Body of pancreas (tissue), 4 donors: ENCODE measurements at regions not wholly inside any gene's neighbourhood (a gene's known extent, or its start where the extent isn't known, plus 50 kb on each side); places are given as distances from the start of the nearest gene placed in this dataset.

Source experiments
- ATAC-seq: fragments of 150-250 bp; one replicate; pipeline ENCODE4 v1.9.1; 2016
- DNase-seq, 4 donors: peaks; one replicate each; pipeline ENCODE4 v3.0.0-alpha.2; 2019
- H3K27ac ChIP-seq, 4 donors: fragments of 200-600 bp; sonication (generic); 1 replicate in 3 of 4; 2 replicates in 1 of 4; pipeline versions ENCODE4 v1.5.1 to v1.6.1; 2016 to 2019; ENCODE audit warnings: mild to moderate bottlenecking in 1 of 4, mixed read lengths in 1 of 4, moderate library complexity in 1 of 4
- H3K27me3 ChIP-seq, 2 donors: fragments of 200-600 bp; sonication (generic); one replicate each; pipeline ENCODE4 v1.6.0; 2016; ENCODE audit warnings: mild to moderate bottlenecking in 1 of 2
- H3K36me3 ChIP-seq, 2 donors: fragments of 200-600 bp; sonication (generic); replicated peaks in 1 of 2; 2 replicates each; pipeline ENCODE4 v1.5.1; 2016; ENCODE audit warnings: low read depth in 2 of 2; ENCODE audit not compliant: insufficient read depth in 1 of 2
- H3K4me1 ChIP-seq: fragments of 200-600 bp; sonication (generic); one replicate; pipeline ENCODE4 v1.6.0; 2016
- H3K4me3 ChIP-seq, 2 donors: fragments of 200-600 bp; sonication (generic); 1 replicate in 1 of 2; 2 replicates in 1 of 2; pipeline ENCODE4 v1.5.1; 2016 to 2019
- H3K9me3 ChIP-seq, 3 donors: fragments of 200-600 bp; sonication (generic); 1 replicate in 2 of 3; 2 replicates in 1 of 3; pipeline ENCODE4 v1.5.1; 2016
- POLR2A ChIP-seq, 3 donors: fragments of 450-650 bp; IDR thresholded peaks; one replicate each; pipeline ENCODE4 v1.6.1; 2016; ENCODE audit warnings: antibody characterized with exemption in 3 of 3, mild to moderate bottlenecking in 2 of 3
- WGBS, 2 donors: methylation state at CpG; one replicate each; pipeline ENCODE4 v1.1.5; 2017; 5-methylcytosine and 5-hydroxymethylcytosine counted together
- intact Hi-C: fragments of 100-400 bp; cut with DNase I; formaldehyde crosslinking; loops from one replicate; pipeline ENCODE4 v1.15.1; 2023
- TF ChIP-seq, protein P1 (sequence below), 7 experiments: fragments of 450-650 bp in 4 of 7; fragments of 200-600 bp in 3 of 7; sonication (generic) in 3 of 7; IDR thresholded peaks; one replicate each; pipeline ENCODE4 v1.5.1; 2016 to 2019; ENCODE audit warnings: antibody characterized with exemption in 7 of 7

GRCh38 chr5:147177125-147177840 lies 57.5 kb upstream of the STK32A start:
- WGBS, 2 donors, result 60 to 65% methylated on average over 6 of the region's 6 CpGs
- H3K27me3 ChIP-seq, result no peaks in the 10 kb centered on the region
- intact Hi-C loops, result no loop called here
- DNase-seq (no peak), ATAC-seq (peak; percentile 66)
- TF ChIP-seq, protein P1, sequence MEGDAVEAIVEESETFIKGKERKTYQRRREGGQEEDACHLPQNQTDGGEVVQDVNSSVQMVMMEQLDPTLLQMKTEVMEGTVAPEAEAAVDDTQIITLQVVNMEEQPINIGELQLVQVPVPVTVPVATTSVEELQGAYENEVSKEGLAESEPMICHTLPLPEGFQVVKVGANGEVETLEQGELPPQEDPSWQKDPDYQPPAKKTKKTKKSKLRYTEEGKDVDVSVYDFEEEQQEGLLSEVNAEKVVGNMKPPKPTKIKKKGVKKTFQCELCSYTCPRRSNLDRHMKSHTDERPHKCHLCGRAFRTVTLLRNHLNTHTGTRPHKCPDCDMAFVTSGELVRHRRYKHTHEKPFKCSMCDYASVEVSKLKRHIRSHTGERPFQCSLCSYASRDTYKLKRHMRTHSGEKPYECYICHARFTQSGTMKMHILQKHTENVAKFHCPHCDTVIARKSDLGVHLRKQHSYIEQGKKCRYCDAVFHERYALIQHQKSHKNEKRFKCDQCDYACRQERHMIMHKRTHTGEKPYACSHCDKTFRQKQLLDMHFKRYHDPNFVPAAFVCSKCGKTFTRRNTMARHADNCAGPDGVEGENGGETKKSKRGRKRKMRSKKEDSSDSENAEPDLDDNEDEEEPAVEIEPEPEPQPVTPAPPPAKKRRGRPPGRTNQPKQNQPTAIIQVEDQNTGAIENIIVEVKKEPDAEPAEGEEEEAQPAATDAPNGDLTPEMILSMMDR (IDR thresholded peaks at IDR 0.05), result no peak
- TF ChIP-seq POLR2A (IDR thresholded peaks at IDR 0.05), result no peak
- H3K4me1 ChIP-seq, result peaks cover 6% of the 10 kb centered on the region
- H3K36me3 ChIP-seq, result no peaks in the 10 kb centered on the region
- H3K9me3 ChIP-seq, result no peaks in the 10 kb centered on the region
- peak overlapping the region in 2 of 4 donors; percentile 57 to 63 for H3K27ac ChIP-seq
- no peak overlapping the region for H3K4me3 ChIP-seq

DNA sequence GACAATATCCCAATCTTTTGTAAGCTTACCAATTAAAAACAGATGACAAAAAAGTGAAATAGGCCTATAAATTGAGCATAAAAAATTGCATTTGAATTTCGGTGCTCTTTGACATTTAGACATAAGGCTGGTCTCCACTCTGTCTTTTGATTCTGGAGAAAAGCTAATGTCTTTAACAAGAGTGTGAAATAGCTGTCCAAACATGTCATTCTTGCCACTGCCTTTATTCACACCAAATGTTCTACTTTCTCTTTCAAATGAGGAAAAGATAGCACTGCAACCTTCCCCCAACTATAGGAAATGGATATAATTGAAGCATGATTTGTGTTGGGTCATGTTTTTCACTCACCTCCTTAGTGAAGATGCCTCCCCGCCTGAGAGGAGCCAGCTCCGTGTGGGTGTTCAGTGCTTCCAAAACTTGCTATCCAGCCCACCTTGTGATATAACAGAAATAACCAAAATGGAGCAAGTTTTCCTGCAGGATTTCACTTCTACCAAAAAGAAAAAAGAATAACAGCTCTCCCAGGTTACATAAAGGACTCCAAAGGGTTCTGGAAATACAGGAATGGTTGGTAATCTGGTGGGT lies 55.2 kb upstream of the STK32A start:
- no peak overlapping the region for H3K4me3 ChIP-seq
- no peak for TF ChIP-seq POLR2A (IDR thresholded peaks at IDR 0.05)
- TF ChIP-seq, protein P1 (IDR thresholded peaks at IDR 0.05), result no peak
- intact Hi-C loops, result no loop called here
- H3K27me3 ChIP-seq, result no peaks in the 10 kb centered on the region
- no peaks in the 10 kb centered on the region for H3K9me3 ChIP-seq
- WGBS, 2 donors, result 74 to 85% methylated on average over 3 of the region's 3 CpGs
- H3K4me1 ChIP-seq, result peaks cover 6% of the 10 kb centered on the region
- DNase-seq (no peak), ATAC-seq (no peak)
- no peaks in the 10 kb centered on the region for H3K36me3 ChIP-seq
- H3K27ac ChIP-seq, result no peak overlapping the region

DNA sequence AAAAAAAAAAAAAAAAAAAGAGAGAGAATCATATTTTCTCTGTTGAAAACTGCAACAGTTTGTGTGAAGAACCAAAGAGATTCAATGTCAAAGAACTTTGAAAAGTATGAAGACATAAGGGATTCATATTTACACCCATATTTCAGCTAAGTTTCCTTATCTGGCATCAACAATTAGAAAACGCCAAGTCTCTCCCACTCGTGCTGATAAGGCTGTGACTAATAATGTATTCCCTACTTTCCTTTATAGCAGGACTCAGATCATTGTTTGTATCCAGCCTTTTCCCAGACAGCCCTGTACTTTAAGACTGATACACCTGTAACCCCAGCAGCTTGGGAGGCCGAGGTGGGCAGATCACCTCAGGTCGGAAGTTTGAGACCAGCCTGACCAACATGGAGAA lies 54.1 kb upstream of the STK32A start:
- 58 to 63% methylated on average over 4 of the region's 4 CpGs for WGBS, 2 donors
- Histone ChIP-seq H3K27ac (no peak overlapping the region), H3K36me3 (no peaks in the 10 kb centered on the region), H3K9me3 (no peaks in the 10 kb centered on the region), H3K4me1 (peaks cover 6% of the 10 kb centered on the region), H3K27me3 (no peaks in the 10 kb centered on the region), H3K4me3 (no peak overlapping the region)
- TF ChIP-seq, protein P1 (IDR thresholded peaks at IDR 0.05), result no peak
- no peak for TF ChIP-seq POLR2A (IDR thresholded peaks at IDR 0.05)
- no peak for DNase-seq
- intact Hi-C loops, result no loop called here
- no peak for ATAC-seq
